Transverse colon (tissue), 4 donors: ENCODE measurements at regions not wholly inside any gene's neighbourhood (a gene's known extent, or its start where the extent isn't known, plus 50 kb on each side); places are given as distances from the start of the nearest gene placed in this dataset.

Experiments
- DNase-seq: peaks from one replicate; pipeline ENCODE4 v3.0.0-alpha.2; 2019
- H3K27ac ChIP-seq, 4 donors: fragments of 200-600 bp; sonication (generic); 2 replicates each; pipeline ENCODE4 v1.5.1; 2016 to 2018; ENCODE audit warnings: inconsistent platforms in 4 of 4
- H3K27me3 ChIP-seq: fragments of 200-600 bp; sonication (generic); 2 replicates; pipeline ENCODE4 v1.5.1; 2017; ENCODE audit warnings: inconsistent platforms
- H3K36me3 ChIP-seq, 4 donors: fragments of 200-600 bp; sonication (generic); 2 replicates each; pipeline ENCODE4 v1.5.1; 2017 to 2019; ENCODE audit warnings: inconsistent platforms in 4 of 4
- H3K4me1 ChIP-seq, 4 donors: fragments of 200-600 bp; sonication (generic); 2 replicates each; pipeline ENCODE4 v1.5.1; 2017 to 2020; ENCODE audit warnings: inconsistent platforms in 4 of 4
- H3K4me3 ChIP-seq, 4 donors: fragments of 200-600 bp; sonication (generic); 1 replicate in 1 of 4; 2 replicates in 3 of 4; pipeline versions ENCODE4 v1.5.1 to v1.6.1; 2017 to 2019; ENCODE audit warnings: inconsistent platforms in 4 of 4
- H3K9me3 ChIP-seq, 2 donors: fragments of 200-600 bp; sonication (generic); 2 replicates each; pipeline ENCODE4 v1.5.1; 2017 to 2019; ENCODE audit warnings: inconsistent platforms in 2 of 2
- CTCF ChIP-seq, 5 experiments: fragments of 200-600 bp in 3 of 5; fragments of 450-650 bp in 2 of 5; sonication (generic) in 3 of 5; IDR thresholded peaks; 1 replicate in 2 of 5; 2 replicates in 3 of 5; pipeline ENCODE4 v1.5.1; 2016 to 2017; ENCODE audit warnings: antibody characterized with exemption in 5 of 5, inconsistent platforms in 3 of 5, mild to moderate bottlenecking in 2 of 5, moderate library complexity in 1 of 5
- EP300 ChIP-seq: sonication (generic); formaldehyde crosslinking; IDR thresholded peaks from one replicate; pipeline ENCODE4 v1.6.1; 2017; ENCODE audit warnings: antibody characterized with exemption, low read depth
- POLR2A ChIP-seq: fragments of 450-650 bp; IDR thresholded peaks from one replicate; pipeline ENCODE4 v1.6.1; 2016; ENCODE audit warnings: antibody characterized with exemption, mild to moderate bottlenecking, moderate library complexity
- POLR2AphosphoS5 ChIP-seq, 3 donors: sonication (generic); formaldehyde crosslinking; IDR thresholded peaks; one replicate each; pipeline ENCODE4 v1.6.1; 2016; ENCODE audit warnings: antibody characterized with exemption in 3 of 3
- WGBS, 2 donors: methylation state at CpG; one replicate each; pipeline ENCODE4 v1.1.5; 2018; ENCODE audit warnings: low coverage in 1 of 2; 5-methylcytosine and 5-hydroxymethylcytosine counted together
- in situ Hi-C, 4 donors: fragments of 200-750 bp; cut with MboI; loops; one replicate each; pipeline versions ENCODE4 v1.15.0 to v1.15.1; 2017; ENCODE audit warnings: low sequenced_read_pairs in 3 of 4, low pct_ligation_motif_present in 1 of 4, low pct_unique_long_range_greater_than_20kb in 1 of 4
- intact Hi-C: fragments of 100-400 bp; cut with DNase I; formaldehyde crosslinking; loops from one replicate; pipeline ENCODE4 v1.15.1; 2023; ENCODE audit warnings: low total_unique reads

- TF ChIP-seq EP300: no peak
- TF ChIP-seq CTCF (IDR thresholded peaks at IDR 0.05): no peak
- TF ChIP-seq POLR2A: no peak
- TF ChIP-seq POLR2AphosphoS5 (IDR thresholded peaks at IDR 0.05): no peak
- Histone ChIP-seq H3K4me1 (no peaks in the 10 kb centered on the region), H3K9me3 (no peaks in the 10 kb centered on the region), H3K36me3 (no peaks in the 10 kb centered on the region), H3K27me3 (no peaks in the 10 kb centered on the region), H3K4me3 (no peak overlapping the region), H3K27ac (no peak overlapping the region)
- no peak for DNase-seq
- intact Hi-C loops: no loop called here
- 73 to 79% methylated on average over 2 to 3 of the region's 3 CpGs for WGBS, 2 donors
- in situ Hi-C loops: no loop called here
Observed at GRCh38 chr5:110209401-110209800, 517.1 kb downstream of the TMEM232 start.

- Histone ChIP-seq H3K27me3 (no peaks in the 10 kb centered on the region), H3K9me3 (peaks cover 6 to 23% of the 10 kb centered on the region in 2 donors), H3K4me3 (no peak overlapping the region), H3K27ac (no peak overlapping the region), H3K4me1 (no peaks in the 10 kb centered on the region), H3K36me3 (no peaks in the 10 kb centered on the region)
- in situ Hi-C loops: no loop called here
- 78% methylated on average over 1 of the region's 1 CpG; no CpG with 5 or more reads in 1 of the 2 donors for WGBS, 2 donors
- intact Hi-C loops: no loop called here
- TF ChIP-seq POLR2A (no peak), POLR2AphosphoS5 (IDR thresholded peaks at IDR 0.05) (no peak), EP300 (no peak), CTCF (IDR thresholded peaks at IDR 0.05) (no peak)
- no peak for DNase-seq
Observed at GRCh38 chr5:110218981-110219380, 507.5 kb downstream of the TMEM232 start.

- WGBS, 2 donors: 46% methylated on average over 2 of the region's 2 CpGs; no CpG with 5 or more reads in 1 of the 2 donors
- no peak for DNase-seq
- intact Hi-C loops (no loop called here), in situ Hi-C loops (no loop called here)
- no peaks in the 10 kb centered on the region for H3K27me3 ChIP-seq
- TF ChIP-seq EP300 (no peak), POLR2A (no peak), POLR2AphosphoS5 (IDR thresholded peaks at IDR 0.05) (no peak), CTCF (IDR thresholded peaks at IDR 0.05) (no peak)
- no peaks in the 10 kb centered on the region for H3K4me1 ChIP-seq
- no peak overlapping the region for H3K4me3 ChIP-seq
- H3K27ac ChIP-seq: no peak overlapping the region
- H3K9me3 ChIP-seq: peaks cover 6 to 23% of the 10 kb centered on the region in 2 donors
- H3K36me3 ChIP-seq: no peaks in the 10 kb centered on the region
Observed at GRCh38 chr5:110219769-110220168, 506.7 kb downstream of the TMEM232 start.

GRCh38 chr5:110221036-110221435 lies 505.4 kb downstream of the TMEM232 start:
- no peak for DNase-seq
- in situ Hi-C loops (no loop called here), intact Hi-C loops (no loop called here)
- H3K36me3 ChIP-seq: no peaks in the 10 kb centered on the region
- no peaks in the 10 kb centered on the region for H3K4me1 ChIP-seq
- no peak overlapping the region for H3K27ac ChIP-seq
- H3K4me3 ChIP-seq: no peak overlapping the region
- no peaks in the 10 kb centered on the region for H3K27me3 ChIP-seq
- WGBS, 2 donors: 21 to 29% methylated on average over 2 of the region's 2 CpGs
- peaks cover 8 to 23% of the 10 kb centered on the region in 2 donors for H3K9me3 ChIP-seq
- TF ChIP-seq POLR2A (no peak), CTCF (IDR thresholded peaks at IDR 0.05) (no peak), POLR2AphosphoS5 (IDR thresholded peaks at IDR 0.05) (no peak), EP300 (no peak)
